ENCODE measurements at regions not wholly inside any gene's neighbourhood (a gene's known extent, or its start where the extent isn't known, plus 50 kb on each side); places are given as distances from the start of the nearest gene placed in this dataset.

DNA sequence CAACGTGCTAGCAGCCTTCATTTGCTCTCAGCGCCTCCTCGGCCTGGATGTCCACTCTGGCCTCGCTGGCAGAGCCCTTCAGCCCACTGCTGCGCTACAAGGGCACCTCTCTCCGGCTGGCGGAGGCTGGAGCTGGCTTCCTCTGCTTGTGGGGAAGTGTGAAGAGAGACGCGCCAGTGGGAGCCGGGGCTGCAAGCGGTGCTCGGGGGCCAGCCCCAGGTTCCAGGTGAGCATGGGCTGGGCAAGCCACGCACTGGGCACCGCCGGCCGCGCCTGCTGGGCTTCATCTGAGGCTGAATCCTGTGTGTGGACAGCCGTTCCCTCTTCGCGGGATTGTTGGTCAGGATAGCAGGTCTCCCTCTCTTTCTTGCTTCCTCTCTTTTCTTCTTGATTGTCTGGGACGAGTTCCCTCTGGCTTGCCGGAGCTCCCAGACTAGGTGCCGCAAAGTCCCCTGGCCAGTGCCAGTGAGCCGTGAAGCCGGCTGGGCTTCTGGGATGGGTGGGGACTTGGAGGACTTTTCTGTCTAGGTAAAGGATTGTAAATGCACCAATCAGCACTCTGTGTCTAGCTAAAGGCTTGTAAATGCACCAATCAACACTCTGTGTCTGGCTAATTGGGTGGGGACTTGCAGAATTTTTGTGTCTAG is 165.0 kb downstream of the HEPH start:
- H3K4me1 Mint-ChIP-seq (ENCODE audit: low read depth), result no peaks in the 10 kb centered on the region
- H3K27ac Mint-ChIP-seq, result no peak overlapping the region
- H3K36me3 Mint-ChIP-seq (ENCODE audit: insufficient read depth in 2 of 2), result no peaks in the 10 kb centered on the region
- H3K9me3 Mint-ChIP-seq, result no peaks in the 10 kb centered on the region
- DNase-seq, result no peak
- ATAC-seq (replicated peaks in 1 of 2), result no peak
- H3K27me3 Mint-ChIP-seq (ENCODE audit: low read depth), result peaks cover 8% of the 10 kb centered on the region
- no peak overlapping the region for H3K4me3 Mint-ChIP-seq

DNA sequence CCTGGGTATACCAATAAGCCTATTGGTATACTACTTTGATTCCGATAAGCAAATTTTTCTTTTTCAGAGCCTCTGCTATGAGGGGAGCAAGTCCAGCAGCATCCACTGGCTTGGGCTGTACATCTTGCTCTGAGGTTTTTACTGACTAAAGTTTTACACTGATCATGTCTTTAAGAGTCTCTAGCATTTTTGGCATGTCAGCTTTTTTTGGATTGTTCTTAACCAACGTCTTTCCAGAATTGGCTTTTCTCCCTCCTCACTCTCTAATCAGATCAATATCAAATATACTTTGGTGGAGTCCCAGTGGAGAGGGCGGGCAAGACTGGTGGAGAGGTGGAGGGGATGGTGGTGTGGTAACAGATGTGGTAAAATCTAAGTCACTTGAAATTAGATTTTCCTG is 196.8 kb downstream of the HEPH start:
- Mint-ChIP-seq H3K27ac (no peak overlapping the region), H3K4me1 (ENCODE audit: low read depth) (no peaks in the 10 kb centered on the region), H3K4me3 (no peak overlapping the region), H3K9me3 (no peaks in the 10 kb centered on the region), H3K36me3 (ENCODE audit: insufficient read depth in 2 of 2) (no peaks in the 10 kb centered on the region), H3K27me3 (ENCODE audit: low read depth) (no peaks in the 10 kb centered on the region)
- DNase-seq (no peak), ATAC-seq (replicated peaks in 1 of 2) (no peak)

DNA sequence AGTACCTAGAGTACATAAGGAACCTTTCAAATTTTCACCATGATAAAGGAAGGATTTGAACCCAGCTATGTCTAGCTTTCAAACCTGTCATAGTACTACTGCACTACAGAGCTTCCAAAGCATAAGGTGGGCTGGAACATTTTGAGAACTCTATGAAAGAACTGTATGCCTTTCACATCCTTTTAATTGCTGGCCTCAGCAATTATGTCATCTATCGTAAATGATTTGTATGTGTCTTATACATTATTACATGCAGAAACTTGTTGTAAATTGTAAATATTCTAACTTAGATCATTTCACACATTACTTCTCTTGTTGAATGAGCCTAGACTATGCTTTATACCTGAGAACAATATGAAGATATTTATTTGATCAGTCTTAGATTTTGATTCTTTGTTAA is 220.7 kb downstream of the HEPH start:
- Mint-ChIP-seq H3K4me3 (no peak overlapping the region), H3K36me3 (ENCODE audit: insufficient read depth in 2 of 2) (no peaks in the 10 kb centered on the region), H3K27me3 (ENCODE audit: low read depth) (peaks cover 33% of the 10 kb centered on the region), H3K4me1 (ENCODE audit: low read depth) (no peaks in the 10 kb centered on the region), H3K9me3 (peaks cover 0 to 1% of the 10 kb centered on the region in 2 donors), H3K27ac (no peak overlapping the region)
- DNase-seq (no peak), ATAC-seq (replicated peaks in 1 of 2) (no peak)

GRCh38 chrX:66399273-66399672 is 235.2 kb downstream of the HEPH start:
- Mint-ChIP-seq H3K27ac (no peak overlapping the region), H3K36me3 (ENCODE audit: insufficient read depth in 2 of 2) (no peaks in the 10 kb centered on the region), H3K27me3 (ENCODE audit: low read depth) (peaks cover 21% of the 10 kb centered on the region), H3K4me3 (no peak overlapping the region), H3K9me3 (peaks cover 4 to 6% of the 10 kb centered on the region in 2 donors), H3K4me1 (ENCODE audit: low read depth) (no peaks in the 10 kb centered on the region)
- no peak for DNase-seq
- no peak for ATAC-seq (replicated peaks in 1 of 2)

DNA sequence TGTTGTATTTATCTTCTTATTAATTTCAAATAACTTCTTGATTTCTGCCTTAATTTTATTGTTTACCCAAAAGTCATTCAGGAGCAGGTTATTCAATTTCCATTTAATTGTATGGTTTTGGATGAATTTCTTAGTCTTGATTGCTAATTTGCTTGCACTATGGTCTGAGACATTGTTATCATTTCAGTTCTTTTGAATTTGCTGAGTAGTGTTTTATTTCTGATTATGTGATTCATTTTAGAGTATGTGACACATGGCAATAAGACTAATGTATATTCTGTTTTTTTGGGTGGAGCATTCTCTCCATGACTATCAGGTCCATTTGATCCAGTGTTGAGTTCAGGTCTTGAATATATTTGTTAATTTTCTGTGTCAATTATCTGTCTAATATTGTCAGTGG is 236.7 kb downstream of the EDA2R start:
- Mint-ChIP-seq H3K9me3 (no peaks in the 10 kb centered on the region), H3K27ac (no peak overlapping the region), H3K4me1 (ENCODE audit: low read depth) (no peaks in the 10 kb centered on the region), H3K4me3 (no peak overlapping the region), H3K36me3 (ENCODE audit: insufficient read depth in 2 of 2) (no peaks in the 10 kb centered on the region), H3K27me3 (ENCODE audit: low read depth) (peaks cover 19% of the 10 kb centered on the region)
- DNase-seq (no peak), ATAC-seq (replicated peaks in 1 of 2) (no peak)

DNA sequence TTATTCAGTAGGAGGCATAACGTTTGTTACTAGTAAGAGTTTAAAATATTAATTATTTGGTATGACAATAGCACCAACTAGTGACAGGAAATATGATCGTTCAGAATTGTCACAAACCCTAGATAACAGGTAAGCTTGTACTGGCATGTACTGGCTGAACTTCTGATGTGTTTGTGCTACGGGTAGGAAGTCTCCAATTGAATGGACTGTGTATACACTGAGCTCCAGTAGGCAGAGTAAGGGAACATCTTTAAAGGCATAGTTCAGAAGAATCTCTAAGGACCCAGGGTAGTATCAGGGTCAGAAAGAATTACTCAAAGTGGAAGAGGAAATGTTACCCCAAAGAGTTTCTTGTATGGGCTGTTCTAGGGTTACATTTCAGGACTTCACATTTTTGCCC is 230.4 kb downstream of the EDA2R start:
- no peak overlapping the region for H3K27ac Mint-ChIP-seq
- H3K36me3 Mint-ChIP-seq (ENCODE audit: insufficient read depth in 2 of 2), result no peaks in the 10 kb centered on the region
- DNase-seq (no peak), ATAC-seq (replicated peaks in 1 of 2) (peak; percentile 18 to 23)
- H3K4me1 Mint-ChIP-seq (ENCODE audit: low read depth), result no peaks in the 10 kb centered on the region
- H3K27me3 Mint-ChIP-seq (ENCODE audit: low read depth), result peaks cover 44% of the 10 kb centered on the region
- H3K4me3 Mint-ChIP-seq, result no peak overlapping the region
- H3K9me3 Mint-ChIP-seq, result no peaks in the 10 kb centered on the region

DNA sequence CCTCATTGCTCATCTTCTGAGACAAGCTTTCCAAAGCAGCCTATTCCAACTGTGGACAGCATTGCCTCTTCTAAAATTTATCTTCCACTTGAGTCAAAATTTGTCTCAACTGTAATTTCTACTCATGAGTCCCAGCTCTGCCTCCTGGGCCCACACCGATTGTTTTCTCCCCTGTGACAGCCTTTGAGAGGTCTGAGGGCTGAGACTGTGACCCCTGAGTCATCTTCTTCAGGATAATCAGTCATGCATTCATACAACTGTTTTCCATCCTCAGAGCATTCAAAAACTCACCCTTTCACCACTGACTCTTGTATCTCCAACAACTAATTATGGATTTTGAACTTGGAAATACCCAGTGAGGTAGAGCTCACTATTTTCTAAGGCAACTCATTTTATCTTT is 228.1 kb downstream of the EDA2R start:
- H3K27me3 Mint-ChIP-seq (ENCODE audit: low read depth), result peaks cover 33% of the 10 kb centered on the region
- ATAC-seq (replicated peaks in 1 of 2) (no peak), DNase-seq (no peak)
- H3K4me1 Mint-ChIP-seq (ENCODE audit: low read depth), result no peaks in the 10 kb centered on the region
- H3K36me3 Mint-ChIP-seq (ENCODE audit: insufficient read depth in 2 of 2), result no peaks in the 10 kb centered on the region
- no peak overlapping the region for H3K4me3 Mint-ChIP-seq
- H3K9me3 Mint-ChIP-seq, result no peaks in the 10 kb centered on the region
- no peak overlapping the region for H3K27ac Mint-ChIP-seq
